DND-41 (cell line): ENCODE measurements at regions not wholly inside any gene's neighbourhood (a gene's known extent, or its start where the extent isn't known, plus 50 kb on each side); places are given as distances from the start of the nearest gene placed in this dataset.

Experiments used
- EZH2 ChIP-seq: IDR thresholded peaks from 3 replicates; pipeline ENCODE4 v1.6.1; 2012; ENCODE audit warnings: borderline replicate concordance, low read depth, mild to moderate bottlenecking, moderate library complexity, low read length, inconsistent platforms; ENCODE audit not compliant: severe bottlenecking
- TF ChIP-seq, protein P1 (sequence below): IDR thresholded peaks from 2 replicates; pipeline ENCODE4 v1.5.1; 2012; ENCODE audit warnings: borderline replicate concordance, low read length, moderate library complexity, mild to moderate bottlenecking; ENCODE audit not compliant: poor library complexity, severe bottlenecking; ENCODE audit errors: extremely low read depth

DNA sequence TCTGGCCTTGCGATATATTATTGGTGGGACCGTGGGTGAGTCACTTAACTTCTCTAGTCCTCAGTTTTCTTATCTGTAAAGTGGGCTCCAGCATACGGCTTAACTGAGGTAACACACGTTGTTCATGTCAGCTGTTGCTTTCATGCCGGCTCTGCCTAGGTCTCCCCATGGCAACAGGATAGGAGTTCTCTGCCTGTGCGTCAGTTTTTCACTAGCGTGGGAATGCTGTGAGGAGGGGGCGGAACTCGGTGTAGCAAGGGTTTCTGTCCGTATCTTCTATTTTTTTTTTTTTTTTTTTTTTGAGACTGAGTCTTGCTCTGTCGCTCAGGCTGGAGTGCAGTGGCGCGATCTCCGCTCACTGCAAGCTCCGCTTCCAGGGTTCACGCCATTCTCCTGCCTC is 758.5 kb upstream of the RBFOX1 start:
- TF ChIP-seq, protein P1, sequence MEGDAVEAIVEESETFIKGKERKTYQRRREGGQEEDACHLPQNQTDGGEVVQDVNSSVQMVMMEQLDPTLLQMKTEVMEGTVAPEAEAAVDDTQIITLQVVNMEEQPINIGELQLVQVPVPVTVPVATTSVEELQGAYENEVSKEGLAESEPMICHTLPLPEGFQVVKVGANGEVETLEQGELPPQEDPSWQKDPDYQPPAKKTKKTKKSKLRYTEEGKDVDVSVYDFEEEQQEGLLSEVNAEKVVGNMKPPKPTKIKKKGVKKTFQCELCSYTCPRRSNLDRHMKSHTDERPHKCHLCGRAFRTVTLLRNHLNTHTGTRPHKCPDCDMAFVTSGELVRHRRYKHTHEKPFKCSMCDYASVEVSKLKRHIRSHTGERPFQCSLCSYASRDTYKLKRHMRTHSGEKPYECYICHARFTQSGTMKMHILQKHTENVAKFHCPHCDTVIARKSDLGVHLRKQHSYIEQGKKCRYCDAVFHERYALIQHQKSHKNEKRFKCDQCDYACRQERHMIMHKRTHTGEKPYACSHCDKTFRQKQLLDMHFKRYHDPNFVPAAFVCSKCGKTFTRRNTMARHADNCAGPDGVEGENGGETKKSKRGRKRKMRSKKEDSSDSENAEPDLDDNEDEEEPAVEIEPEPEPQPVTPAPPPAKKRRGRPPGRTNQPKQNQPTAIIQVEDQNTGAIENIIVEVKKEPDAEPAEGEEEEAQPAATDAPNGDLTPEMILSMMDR = no peak
- no peak for TF ChIP-seq EZH2
